Trophoblast cell (in vitro differentiated cells and primary cell): ENCODE measurements at regions not wholly inside any gene's neighbourhood (a gene's known extent, or its start where the extent isn't known, plus 50 kb on each side); places are given as distances from the start of the nearest gene placed in this dataset.

Experiments used
- DNase-seq, 2 donors: peaks; one replicate each; pipeline ENCODE4 v3.0.0-alpha.2; 2016
- H2AFZ ChIP-seq: 2 replicates; pipeline ENCODE4 v1.6.1; 2013; ENCODE audit warnings: low read length, moderate library complexity, mild to moderate bottlenecking; ENCODE audit not compliant: insufficient read depth, poor library complexity
- H2AK5ac ChIP-seq: 2 replicates; pipeline ENCODE4 v1.6.1; 2013; ENCODE audit warnings: mild to moderate bottlenecking, low read length
- H2BK120ac ChIP-seq: 2 replicates; pipeline ENCODE4 v1.6.1; 2013; ENCODE audit warnings: low read length, mild to moderate bottlenecking, moderate library complexity; ENCODE audit not compliant: insufficient read depth, poor library complexity
- H2BK12ac ChIP-seq: 2 replicates; pipeline ENCODE4 v1.6.1; 2013; ENCODE audit warnings: mild to moderate bottlenecking, low read length, moderate library complexity
- H2BK5ac ChIP-seq: 2 replicates; pipeline ENCODE4 v1.6.1; 2013; ENCODE audit warnings: low read length, low read depth, moderate library complexity, mild to moderate bottlenecking; ENCODE audit not compliant: poor library complexity
- H3K14ac ChIP-seq: 2 replicates; pipeline ENCODE4 v1.6.1; 2013; ENCODE audit warnings: mild to moderate bottlenecking, low read length
- H3K18ac ChIP-seq: 2 replicates; pipeline ENCODE4 v1.6.1; 2013; ENCODE audit warnings: mild to moderate bottlenecking, low read length
- H3K23ac ChIP-seq: 2 replicates; pipeline ENCODE4 v1.6.1; 2013; ENCODE audit warnings: low read length
- H3K27ac ChIP-seq: 2 replicates; pipeline ENCODE4 v1.5.1; 2013; ENCODE audit warnings: low read depth, mild to moderate bottlenecking, inconsistent platforms, low read length, moderate library complexity
- H3K27me3 ChIP-seq: 2 replicates; pipeline ENCODE4 v1.6.1; 2013; ENCODE audit warnings: inconsistent platforms, mild to moderate bottlenecking, low read length, moderate library complexity; ENCODE audit not compliant: insufficient read depth
- H3K36me3 ChIP-seq, 2 experiments: 1 replicate in 1 of 2; 2 replicates in 1 of 2; pipeline ENCODE4 v1.6.1; 2013; ENCODE audit warnings: low read length in 2 of 2, mild to moderate bottlenecking in 2 of 2, moderate library complexity in 1 of 2; ENCODE audit not compliant: insufficient read depth in 2 of 2, control insufficient read depth in 1 of 2
- H3K4ac ChIP-seq: 2 replicates; pipeline ENCODE4 v1.6.1; 2013; ENCODE audit warnings: low read depth, mild to moderate bottlenecking, low read length, moderate library complexity
- H3K4me1 ChIP-seq, 2 experiments: 1 replicate in 1 of 2; 2 replicates in 1 of 2; pipeline ENCODE4 v1.6.1; 2013; ENCODE audit warnings: low read length in 2 of 2, mild to moderate bottlenecking in 2 of 2, moderate library complexity in 1 of 2; ENCODE audit not compliant: insufficient read depth in 2 of 2, control insufficient read depth in 1 of 2
- H3K4me2 ChIP-seq: 2 replicates; pipeline ENCODE4 v1.6.1; 2013; ENCODE audit warnings: inconsistent platforms, mild to moderate bottlenecking, low read length, moderate library complexity
- H3K4me3 ChIP-seq: 2 replicates; pipeline ENCODE4 v1.5.1; 2013; ENCODE audit warnings: mild to moderate bottlenecking, low read depth, low read length, inconsistent platforms
- H3K79me1 ChIP-seq: one replicate; pipeline ENCODE4 v1.6.1; 2013; ENCODE audit warnings: low read length
- H3K79me2 ChIP-seq: 2 replicates; pipeline ENCODE4 v1.6.1; 2013; ENCODE audit warnings: low read length, mild to moderate bottlenecking; ENCODE audit not compliant: control insufficient read depth, insufficient read depth, poor library complexity
- H3K9ac ChIP-seq: 2 replicates; pipeline ENCODE4 v1.6.1; 2013; ENCODE audit warnings: mild to moderate bottlenecking, low read length
- H3K9me3 ChIP-seq: 2 replicates; pipeline ENCODE4 v1.6.1; 2013; ENCODE audit warnings: low read depth, mild to moderate bottlenecking, control low read depth, inconsistent platforms, low read length; ENCODE audit not compliant: insufficient read depth
- H4K12ac ChIP-seq: 2 replicates; pipeline ENCODE4 v1.6.1; 2013; ENCODE audit warnings: low read depth, mild to moderate bottlenecking, low read length, moderate library complexity
- H4K8ac ChIP-seq: 2 replicates; pipeline ENCODE4 v1.6.1; 2013; ENCODE audit warnings: low read depth, mild to moderate bottlenecking, low read length, moderate library complexity
- H4K91ac ChIP-seq: one replicate; pipeline ENCODE4 v1.6.1; 2013; ENCODE audit warnings: low read depth, mild to moderate bottlenecking, low read length, moderate library complexity
- WGBS: extraction: QIAGEN DNeasy Blood & Tissue Kit; methylation state at CpG from one replicate; pipeline ENCODE4 v1.1.7; 2013; ENCODE audit warnings: missing lambda C conversion rate; ENCODE audit not compliant: insufficient read length, insufficient coverage; ENCODE audit errors: extremely low coverage; 5-methylcytosine and 5-hydroxymethylcytosine counted together

DNA sequence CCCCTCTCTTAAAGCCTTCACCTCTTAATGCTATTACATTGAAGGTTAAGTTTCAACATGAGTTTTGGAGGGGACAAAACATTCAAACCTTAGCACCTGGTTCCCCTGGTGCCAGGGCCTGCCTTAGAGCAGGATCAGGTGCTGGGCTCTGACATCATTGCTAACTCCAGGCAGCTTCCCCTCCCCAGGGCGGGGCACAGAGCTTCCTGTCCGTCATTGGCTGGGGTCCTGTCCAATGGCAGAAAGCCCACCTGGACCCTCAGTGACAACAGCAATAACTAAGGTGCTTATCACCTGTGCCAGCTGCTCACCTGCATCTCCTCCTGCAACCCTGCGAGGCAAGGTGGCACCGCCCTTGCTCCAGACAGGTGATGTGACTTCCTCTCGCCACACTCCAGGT lies 177.4 kb downstream of the NSG2 start:
- H4K12ac ChIP-seq = no peak overlapping the region
- H3K9me3 ChIP-seq = peaks cover 2% of the 10 kb centered on the region
- no peak overlapping the region for H4K91ac ChIP-seq
- H2BK12ac ChIP-seq = no peak overlapping the region
- H3K9ac ChIP-seq = peak overlapping the region; percentile 6
- no peak overlapping the region for H3K4me2 ChIP-seq
- no peak for DNase-seq
- H3K79me2 ChIP-seq = no peaks in the 10 kb centered on the region
- H3K4me3 ChIP-seq = no peak overlapping the region
- H3K14ac ChIP-seq = no peak overlapping the region
- no peaks in the 10 kb centered on the region for H3K36me3 ChIP-seq
- H3K4me1 ChIP-seq = no peaks in the 10 kb centered on the region
- H3K27me3 ChIP-seq = no peaks in the 10 kb centered on the region
- H4K8ac ChIP-seq = no peak overlapping the region
- H2AFZ ChIP-seq = no peak overlapping the region
- WGBS = no CpG with 5 or more reads among the region's 5 CpGs
- H2AK5ac ChIP-seq = no peak overlapping the region
- no peak overlapping the region for H3K4ac ChIP-seq
- no peak overlapping the region for H2BK120ac ChIP-seq
- no peak overlapping the region for H3K23ac ChIP-seq
- H3K79me1 ChIP-seq = no peaks in the 10 kb centered on the region
- H3K27ac ChIP-seq = no peak overlapping the region
- no peak overlapping the region for H2BK5ac ChIP-seq
- no peak overlapping the region for H3K18ac ChIP-seq

- DNase-seq = no peak
- H3K27ac ChIP-seq = no peak overlapping the region
- no peak overlapping the region for H3K4me3 ChIP-seq
- no peaks in the 10 kb centered on the region for H3K36me3 ChIP-seq
- H3K18ac ChIP-seq = no peak overlapping the region
- no peak overlapping the region for H2BK5ac ChIP-seq
- H2AFZ ChIP-seq = no peak overlapping the region
- H4K8ac ChIP-seq = no peak overlapping the region
- no peaks in the 10 kb centered on the region for H3K27me3 ChIP-seq
- WGBS = no CpG with 5 or more reads among the region's 12 CpGs
- H3K23ac ChIP-seq = no peak overlapping the region
- no peak overlapping the region for H4K12ac ChIP-seq
- H2BK120ac ChIP-seq = no peak overlapping the region
- peaks cover 2% of the 10 kb centered on the region for H3K9me3 ChIP-seq
- no peak overlapping the region for H3K9ac ChIP-seq
- no peak overlapping the region for H3K4ac ChIP-seq
- H3K4me1 ChIP-seq = no peaks in the 10 kb centered on the region
- H4K91ac ChIP-seq = no peak overlapping the region
- no peak overlapping the region for H3K14ac ChIP-seq
- H2BK12ac ChIP-seq = no peak overlapping the region
- no peak overlapping the region for H3K4me2 ChIP-seq
- H3K79me1 ChIP-seq = no peaks in the 10 kb centered on the region
- H3K79me2 ChIP-seq = no peaks in the 10 kb centered on the region
- no peak overlapping the region for H2AK5ac ChIP-seq
Observed at GRCh38 chr5:174223355-174223754, 177.8 kb downstream of the NSG2 start.

GRCh38 chr5:174229068-174229467 lies 183.6 kb downstream of the NSG2 start:
- Histone ChIP-seq H4K12ac (no peak overlapping the region), H3K4ac (no peak overlapping the region), H2BK120ac (no peak overlapping the region), H3K18ac (no peak overlapping the region), H3K9ac (no peak overlapping the region), H3K23ac (no peak overlapping the region), H4K8ac (no peak overlapping the region), H3K4me1 (peaks cover 0 to 6% of the 10 kb centered on the region in 2 experiments), H3K79me2 (no peaks in the 10 kb centered on the region), H3K79me1 (peaks cover 5% of the 10 kb centered on the region), H2BK5ac (no peak overlapping the region), H3K36me3 (no peaks in the 10 kb centered on the region), H3K27ac (no peak overlapping the region), H3K14ac (no peak overlapping the region), H2AFZ (no peak overlapping the region), H2AK5ac (no peak overlapping the region), H3K27me3 (no peaks in the 10 kb centered on the region), H3K4me2 (no peak overlapping the region), H3K9me3 (no peaks in the 10 kb centered on the region), H2BK12ac (no peak overlapping the region), H4K91ac (no peak overlapping the region), H3K4me3 (no peak overlapping the region)
- no peak for DNase-seq
- no CpG with 5 or more reads among the region's 1 CpG for WGBS

- H2AFZ ChIP-seq = no peak overlapping the region
- WGBS = no CpG with 5 or more reads among the region's 3 CpGs
Observed at GRCh38 chr5:174229514-174230370, 184.2 kb downstream of the NSG2 start.

More at GRCh38 chr5:174229514-174230370, 184.2 kb downstream of the NSG2 start:
- Histone ChIP-seq H3K27me3 (no peaks in the 10 kb centered on the region), H2BK120ac (no peak overlapping the region), H3K79me1 (peaks cover 5% of the 10 kb centered on the region), H3K14ac (no peak overlapping the region), H3K4me3 (no peak overlapping the region), H3K18ac (no peak overlapping the region), H2AK5ac (no peak overlapping the region), H3K23ac (no peak overlapping the region), H2BK5ac (no peak overlapping the region), H3K4me2 (no peak overlapping the region), H4K8ac (no peak overlapping the region), H3K4ac (no peak overlapping the region), H4K12ac (no peak overlapping the region), H3K9me3 (no peaks in the 10 kb centered on the region), H2BK12ac (no peak overlapping the region), H3K79me2 (no peaks in the 10 kb centered on the region), H3K9ac (no peak overlapping the region), H3K36me3 (no peaks in the 10 kb centered on the region), H3K27ac (no peak overlapping the region), H3K4me1 (peaks cover 0 to 9% of the 10 kb centered on the region in 2 experiments), H4K91ac (peak overlapping the region; percentile 30)
- no peak for DNase-seq
